Lung (tissue), 11 donors: ENCODE measurements at regions not wholly inside any gene's neighbourhood (a gene's known extent, or its start where the extent isn't known, plus 50 kb on each side); places are given as distances from the start of the nearest gene placed in this dataset.

Source experiments
- ATAC-seq: fragments of 200-7000 bp; cut with Tn5 transposase; one replicate; pipeline ENCODE4 v1.9.1; 2020; ENCODE audit warnings: moderate number of reproducible peaks; ENCODE audit not compliant: insufficient read depth, low FRiP score
- DNase-seq, 3 donors: peaks; one replicate each; pipeline ENCODE4 v3.0.0-alpha.2; 2013 to 2017
- H3K27ac ChIP-seq, 2 donors: one replicate each; pipeline ENCODE4 v1.5.1; 2013; ENCODE audit warnings: mild to moderate bottlenecking in 2 of 2, moderate library complexity in 2 of 2, control low read depth in 1 of 2, inconsistent platforms in 1 of 2, low read depth in 1 of 2, low read length in 1 of 2
- H3K27me3 ChIP-seq, 3 donors: one replicate each; pipeline ENCODE4 v1.5.1; 2013; ENCODE audit warnings: low read length in 2 of 3; ENCODE audit not compliant: control insufficient read depth in 3 of 3, insufficient read depth in 3 of 3
- H3K36me3 ChIP-seq, 4 donors: one replicate each; pipeline ENCODE4 v1.5.1; 2013; ENCODE audit warnings: low read length in 4 of 4, mild to moderate bottlenecking in 1 of 4, moderate library complexity in 1 of 4; ENCODE audit not compliant: control insufficient read depth in 4 of 4, insufficient read depth in 4 of 4
- H3K4me1 ChIP-seq, 5 donors: one replicate each; pipeline ENCODE4 v1.5.1; 2013; ENCODE audit warnings: low read length in 5 of 5, mild to moderate bottlenecking in 2 of 5, moderate library complexity in 1 of 5; ENCODE audit not compliant: control insufficient read depth in 5 of 5, insufficient read depth in 5 of 5
- H3K4me3 ChIP-seq: one replicate; pipeline ENCODE4 v1.5.1; 2013; ENCODE audit warnings: mild to moderate bottlenecking, control low read depth, moderate library complexity
- H3K9ac ChIP-seq, 2 donors: one replicate each; pipeline ENCODE4 v1.5.1; 2013; ENCODE audit warnings: low read length in 2 of 2, control low read depth in 1 of 2; ENCODE audit not compliant: insufficient read depth in 1 of 2
- H3K9me3 ChIP-seq, 4 donors: one replicate each; pipeline ENCODE4 v1.5.1; 2013; ENCODE audit warnings: low read length in 3 of 4, mild to moderate bottlenecking in 1 of 4, moderate library complexity in 1 of 4; ENCODE audit not compliant: control insufficient read depth in 4 of 4, insufficient read depth in 3 of 4
- CTCF ChIP-seq: IDR thresholded peaks from 2 replicates; pipeline ENCODE4 v1.5.1; 2012; ENCODE audit warnings: mild to moderate bottlenecking; ENCODE audit errors: control extremely low read depth, extremely low read depth
- WGBS, 2 donors: extraction: QIAGEN DNeasy Blood & Tissue Kit; methylation state at CpG; one replicate each; pipeline ENCODE4 v1.1.7; 2013; 5-methylcytosine and 5-hydroxymethylcytosine counted together
- donor health status: control.
- donor health status: control.
- donor health status: Bipolar disorder and iron deficiency.
- donor health status: healthy.
- donor health status: DM: yes; HTN: yes; CAD: no.

- no peak for TF ChIP-seq CTCF
- Histone ChIP-seq H3K9me3 (no peaks in the 10 kb centered on the region), H3K4me1 (peaks cover 0 to 3% (median 0%) of the 10 kb centered on the region in 5 donors), H3K4me3 (no peak overlapping the region), H3K27me3 (no peaks in the 10 kb centered on the region), H3K9ac (no peak overlapping the region), H3K27ac (no peak overlapping the region), H3K36me3 (no peaks in the 10 kb centered on the region)
- 94 to 97% methylated on average over 2 of the region's 2 CpGs for WGBS, 2 donors
- DNase-seq (no peak), ATAC-seq (no peak)
Observed at GRCh38 chr6:4613381-4613780, 162.8 kb upstream of the CDYL start.

GRCh38 chr6:4612636-4613171 is 163.5 kb upstream of the CDYL start:
- ATAC-seq = peak; percentile 15

GRCh38 chr6:4611429-4612129 is 164.6 kb upstream of the CDYL start:
- peak in 1 of 3 donors; percentile 45 for DNase-seq
- 64 to 73% methylated on average over 9 of the region's 9 CpGs for WGBS, 2 donors
- H3K36me3 ChIP-seq = no peaks in the 10 kb centered on the region
- no peaks in the 10 kb centered on the region for H3K27me3 ChIP-seq
- H3K4me3 ChIP-seq = no peak overlapping the region
- H3K9ac ChIP-seq = no peak overlapping the region
- H3K9me3 ChIP-seq = no peaks in the 10 kb centered on the region
- no peak for ATAC-seq
- TF ChIP-seq CTCF = no peak
- H3K4me1 ChIP-seq = peaks cover 0 to 7% (median 0%) of the 10 kb centered on the region in 5 donors
- H3K27ac ChIP-seq = no peak overlapping the region

More at GRCh38 chr6:4612636-4613171, 163.5 kb upstream of the CDYL start:
- TF ChIP-seq CTCF = no peak
- no peak overlapping the region for H3K9ac ChIP-seq
- no peaks in the 10 kb centered on the region for H3K27me3 ChIP-seq
- H3K9me3 ChIP-seq = no peaks in the 10 kb centered on the region
- DNase-seq = no peak
- no peak overlapping the region for H3K4me3 ChIP-seq
- H3K27ac ChIP-seq = no peak overlapping the region
- H3K36me3 ChIP-seq = no peaks in the 10 kb centered on the region
- 82 to 88% methylated on average over 5 of the region's 5 CpGs for WGBS, 2 donors
- H3K4me1 ChIP-seq = peaks cover 0 to 3% (median 0%) of the 10 kb centered on the region in 5 donors
